WERI-Rb-1 (cell line): ENCODE measurements at regions not wholly inside any gene's neighbourhood (a gene's known extent, or its start where the extent isn't known, plus 50 kb on each side); places are given as distances from the start of the nearest gene placed in this dataset.

Experiments used
- DNase-seq: peaks from one replicate; pipeline ENCODE4 v3.0.0-alpha.2; 2020
- H3K27ac ChIP-seq: fragments of 250-450 bp; sonication (Bioruptor Pico); 2 replicates; pipeline ENCODE4 v1.5.1; 2020; ENCODE audit warnings: mild to moderate bottlenecking, moderate library complexity
- H3K27me3 ChIP-seq: fragments of 250-450 bp; sonication (Bioruptor Pico); 2 replicates; pipeline ENCODE4 v1.5.1; 2021; ENCODE audit warnings: mild to moderate bottlenecking, low read depth, moderate library complexity; ENCODE audit not compliant: insufficient read depth, severe bottlenecking
- H3K36me3 ChIP-seq: fragments of 250-450 bp; sonication (Bioruptor Pico); 2 replicates; pipeline ENCODE4 v1.5.1; 2020; ENCODE audit warnings: mild to moderate bottlenecking, moderate library complexity
- H3K4me3 ChIP-seq: 2 replicates; pipeline ENCODE4 v1.5.1; 2011; ENCODE audit warnings: low read depth, mild to moderate bottlenecking, control low read depth, low read length
- H3K9me3 ChIP-seq: fragments of 250-450 bp; sonication (Bioruptor Pico); 2 replicates; pipeline ENCODE4 v1.5.1; 2021; ENCODE audit warnings: mild to moderate bottlenecking, moderate library complexity; ENCODE audit not compliant: severe bottlenecking
- TF ChIP-seq, protein P1 (sequence below): IDR thresholded peaks from 2 replicates; pipeline ENCODE4 v1.5.1; 2011; ENCODE audit warnings: low read depth, mild to moderate bottlenecking, control low read depth, inconsistent platforms, low read length

GRCh38 chr15:59828861-59829260 is 139.7 kb upstream of the BNIP2 start:
- TF ChIP-seq, protein P1, sequence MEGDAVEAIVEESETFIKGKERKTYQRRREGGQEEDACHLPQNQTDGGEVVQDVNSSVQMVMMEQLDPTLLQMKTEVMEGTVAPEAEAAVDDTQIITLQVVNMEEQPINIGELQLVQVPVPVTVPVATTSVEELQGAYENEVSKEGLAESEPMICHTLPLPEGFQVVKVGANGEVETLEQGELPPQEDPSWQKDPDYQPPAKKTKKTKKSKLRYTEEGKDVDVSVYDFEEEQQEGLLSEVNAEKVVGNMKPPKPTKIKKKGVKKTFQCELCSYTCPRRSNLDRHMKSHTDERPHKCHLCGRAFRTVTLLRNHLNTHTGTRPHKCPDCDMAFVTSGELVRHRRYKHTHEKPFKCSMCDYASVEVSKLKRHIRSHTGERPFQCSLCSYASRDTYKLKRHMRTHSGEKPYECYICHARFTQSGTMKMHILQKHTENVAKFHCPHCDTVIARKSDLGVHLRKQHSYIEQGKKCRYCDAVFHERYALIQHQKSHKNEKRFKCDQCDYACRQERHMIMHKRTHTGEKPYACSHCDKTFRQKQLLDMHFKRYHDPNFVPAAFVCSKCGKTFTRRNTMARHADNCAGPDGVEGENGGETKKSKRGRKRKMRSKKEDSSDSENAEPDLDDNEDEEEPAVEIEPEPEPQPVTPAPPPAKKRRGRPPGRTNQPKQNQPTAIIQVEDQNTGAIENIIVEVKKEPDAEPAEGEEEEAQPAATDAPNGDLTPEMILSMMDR = no peak
- Histone ChIP-seq H3K9me3 (no peaks in the 10 kb centered on the region), H3K4me3 (no peak overlapping the region), H3K27ac (no peak overlapping the region), H3K36me3 (no peaks in the 10 kb centered on the region), H3K27me3 (no peaks in the 10 kb centered on the region)
- no peak for DNase-seq

GRCh38 chr15:59828263-59828662 is 139.1 kb upstream of the BNIP2 start:
- Histone ChIP-seq H3K27me3 (no peaks in the 10 kb centered on the region), H3K9me3 (no peaks in the 10 kb centered on the region), H3K4me3 (no peak overlapping the region), H3K36me3 (no peaks in the 10 kb centered on the region), H3K27ac (no peak overlapping the region)
- TF ChIP-seq, protein P1 = no peak
- no peak for DNase-seq

DNA sequence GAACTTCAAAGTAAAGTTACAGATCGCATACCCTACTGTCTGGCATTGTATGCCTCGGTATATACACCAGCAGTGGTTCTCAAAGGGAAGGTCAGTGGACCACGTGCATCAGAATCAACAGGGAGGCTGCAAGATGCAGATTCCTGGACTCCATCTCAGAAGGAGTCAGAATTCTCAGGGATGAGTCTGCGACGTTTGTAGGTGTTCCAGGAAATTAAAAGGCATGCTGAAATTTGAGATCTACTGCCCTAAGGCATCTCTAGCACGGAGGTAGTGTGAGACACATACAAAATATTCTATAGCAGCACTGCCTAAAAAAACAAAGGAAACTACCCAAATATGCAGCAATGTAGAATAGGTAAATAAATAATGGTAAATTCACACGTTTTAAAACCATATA is 136.8 kb upstream of the BNIP2 start:
- Histone ChIP-seq H3K27ac (no peak overlapping the region), H3K9me3 (no peaks in the 10 kb centered on the region), H3K36me3 (no peaks in the 10 kb centered on the region), H3K27me3 (no peaks in the 10 kb centered on the region), H3K4me3 (no peak overlapping the region)
- no peak for DNase-seq
- TF ChIP-seq, protein P1 = no peak

DNA sequence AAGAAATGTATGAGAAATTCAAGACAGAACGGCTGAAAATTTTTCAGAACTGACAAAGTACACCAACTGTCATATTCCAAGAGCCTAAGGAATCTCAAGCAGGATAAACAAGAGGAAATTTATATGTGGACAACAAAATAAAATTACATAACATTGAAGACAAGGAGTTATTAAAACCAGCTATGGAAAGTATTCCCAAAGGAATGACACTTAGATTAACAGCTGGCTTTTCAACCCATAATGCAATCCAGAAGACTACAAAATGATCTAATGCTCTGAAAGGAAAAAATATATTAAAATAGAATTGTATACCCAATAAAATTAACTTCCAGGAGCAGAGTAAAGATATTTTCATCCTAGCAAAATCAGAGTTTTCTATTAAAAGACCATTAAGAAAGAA is 132.2 kb upstream of the BNIP2 start:
- Histone ChIP-seq H3K27me3 (no peaks in the 10 kb centered on the region), H3K27ac (no peak overlapping the region), H3K4me3 (no peak overlapping the region), H3K36me3 (no peaks in the 10 kb centered on the region), H3K9me3 (no peaks in the 10 kb centered on the region)
- TF ChIP-seq, protein P1 = no peak
- no peak for DNase-seq

- Histone ChIP-seq H3K36me3 (no peaks in the 10 kb centered on the region), H3K27ac (no peak overlapping the region; the same call in 1 of the 2 replicates), H3K4me3 (no peak overlapping the region), H3K27me3 (no peaks in the 10 kb centered on the region), H3K9me3 (no peaks in the 10 kb centered on the region)
- TF ChIP-seq, protein P1 = no peak
- DNase-seq = no peak
Measured at GRCh38 chr15:59819092-59819491, 130.0 kb upstream of the BNIP2 start.

- no peaks in the 10 kb centered on the region for H3K36me3 ChIP-seq
- no peaks in the 10 kb centered on the region for H3K27me3 ChIP-seq
- no peak overlapping the region for H3K27ac ChIP-seq
- no peak overlapping the region for H3K4me3 ChIP-seq
- TF ChIP-seq, protein P1 = no peak
- H3K9me3 ChIP-seq = no peaks in the 10 kb centered on the region
- no peak for DNase-seq
Measured at GRCh38 chr15:59818336-59818735, 129.2 kb upstream of the BNIP2 start.
